Osteoblast (primary cell): ENCODE measurements at regions not wholly inside any gene's neighbourhood (a gene's known extent, or its start where the extent isn't known, plus 50 kb on each side); places are given as distances from the start of the nearest gene placed in this dataset.

Experiments used
- DNase-seq: peaks from one replicate; pipeline ENCODE4 v3.0.0; 2011; ENCODE audit warnings: low spot score, mixed read lengths; ENCODE audit not compliant: insufficient read length; ENCODE audit errors: missing footprints
- H2AFZ ChIP-seq: 2 replicates; pipeline ENCODE4 v1.6.0; 2011; ENCODE audit warnings: mild to moderate bottlenecking, low read length
- H3K27ac ChIP-seq: 2 replicates; pipeline ENCODE4 v1.5.1; 2011; ENCODE audit warnings: mild to moderate bottlenecking, low read depth, low read length, moderate library complexity
- H3K27me3 ChIP-seq: 2 replicates; pipeline ENCODE4 v1.6.0; 2012; ENCODE audit warnings: mild to moderate bottlenecking, control low read depth, inconsistent platforms, low read length, moderate library complexity; ENCODE audit not compliant: insufficient read depth
- H3K36me3 ChIP-seq: 2 replicates; pipeline ENCODE4 v1.5.1; 2011; ENCODE audit warnings: mild to moderate bottlenecking, low read length, control low read depth, moderate library complexity; ENCODE audit not compliant: insufficient read depth
- H3K4me1 ChIP-seq: 2 replicates; pipeline ENCODE4 v1.5.1; 2011; ENCODE audit warnings: mild to moderate bottlenecking, low read length, control low read depth, moderate library complexity; ENCODE audit not compliant: insufficient read depth
- H3K4me2 ChIP-seq: 2 replicates; pipeline ENCODE4 v1.6.0; 2011; ENCODE audit warnings: mild to moderate bottlenecking, low read length; ENCODE audit not compliant: insufficient read depth
- H3K4me3 ChIP-seq: fragments of 200-600 bp; sonication (generic); 3 replicates; pipeline ENCODE4 v1.5.1; 2012; ENCODE audit warnings: mild to moderate bottlenecking, low read length, inconsistent platforms; ENCODE audit not compliant: insufficient read depth
- H3K79me2 ChIP-seq: 2 replicates; pipeline ENCODE4 v1.6.0; 2012; ENCODE audit warnings: mild to moderate bottlenecking, low read length, control low read depth, inconsistent platforms; ENCODE audit not compliant: insufficient read depth
- H3K9me3 ChIP-seq: 2 replicates; pipeline ENCODE4 v1.5.1; 2011; ENCODE audit warnings: low read depth, low read length, control low read depth
- H4K20me1 ChIP-seq: 2 replicates; pipeline ENCODE4 v1.6.0; 2012; ENCODE audit warnings: mild to moderate bottlenecking, low read length, control low read depth; ENCODE audit not compliant: insufficient read depth
- CTCF ChIP-seq: IDR thresholded peaks from 2 replicates; pipeline ENCODE4 v1.5.1; 2011; ENCODE audit warnings: mild to moderate bottlenecking, low read depth, low read length, moderate library complexity; ENCODE audit errors: extremely low read depth

DNA sequence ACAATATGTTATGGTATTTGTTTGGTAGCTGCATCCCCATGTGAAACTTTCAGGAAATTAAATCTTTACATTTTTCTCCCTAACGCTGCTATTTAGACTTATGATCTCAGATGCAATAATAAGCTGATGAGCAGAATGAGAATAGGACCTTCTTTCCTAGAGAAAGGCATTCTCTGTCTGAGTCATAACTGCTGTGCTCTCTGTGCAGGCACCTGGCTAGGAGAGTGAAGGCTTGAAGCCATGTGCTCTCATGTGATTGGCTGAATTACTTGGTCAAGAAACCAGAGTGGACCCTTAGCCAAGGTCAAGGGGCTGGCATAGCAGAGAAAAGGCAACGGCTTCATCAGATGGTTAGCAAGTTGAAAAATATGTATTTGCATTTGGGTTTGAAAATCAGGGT is 185.0 kb downstream of the ADAMTS15 start:
- no peak overlapping the region for H3K27ac ChIP-seq
- no peak for DNase-seq
- no peak for TF ChIP-seq CTCF
- H3K4me1 ChIP-seq = peaks cover 49% of the 10 kb centered on the region
- H3K79me2 ChIP-seq = no peaks in the 10 kb centered on the region
- no peaks in the 10 kb centered on the region for H4K20me1 ChIP-seq
- no peak overlapping the region for H2AFZ ChIP-seq
- H3K9me3 ChIP-seq = no peaks in the 10 kb centered on the region
- no peak overlapping the region for H3K4me2 ChIP-seq
- H3K27me3 ChIP-seq = no peaks in the 10 kb centered on the region
- H3K36me3 ChIP-seq = no peaks in the 10 kb centered on the region
- no peak overlapping the region for H3K4me3 ChIP-seq

DNA sequence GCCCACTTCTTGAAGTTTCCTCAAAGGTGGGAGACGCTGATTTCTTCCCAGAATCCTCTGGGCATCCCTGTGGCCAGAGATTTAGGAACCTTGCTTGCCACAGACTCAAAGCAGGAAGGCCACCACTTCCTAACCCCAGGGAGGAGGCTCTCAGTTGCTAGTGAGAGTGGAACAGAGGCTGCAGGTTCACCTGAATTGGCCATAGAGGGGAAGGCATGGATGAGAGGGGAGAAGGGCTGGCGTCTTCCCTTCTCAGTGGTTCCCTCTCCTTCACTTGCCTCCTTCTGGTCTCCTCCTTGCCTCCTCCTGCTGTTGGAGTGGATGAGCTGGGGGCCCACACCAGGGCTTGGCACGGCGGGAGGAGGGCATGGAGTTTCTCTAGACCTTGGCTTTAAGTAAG is 185.7 kb downstream of the ADAMTS15 start:
- DNase-seq = no peak
- H3K27me3 ChIP-seq = no peaks in the 10 kb centered on the region
- no peak overlapping the region for H3K4me3 ChIP-seq
- H3K79me2 ChIP-seq = no peaks in the 10 kb centered on the region
- no peak overlapping the region for H2AFZ ChIP-seq
- no peaks in the 10 kb centered on the region for H3K9me3 ChIP-seq
- H4K20me1 ChIP-seq = no peaks in the 10 kb centered on the region
- H3K4me2 ChIP-seq = no peak overlapping the region
- H3K4me1 ChIP-seq = peaks cover 49% of the 10 kb centered on the region
- H3K27ac ChIP-seq = no peak overlapping the region
- no peaks in the 10 kb centered on the region for H3K36me3 ChIP-seq
- TF ChIP-seq CTCF = no peak

- no peaks in the 10 kb centered on the region for H3K36me3 ChIP-seq
- no peaks in the 10 kb centered on the region for H3K9me3 ChIP-seq
- DNase-seq = no peak
- peak overlapping the region; percentile 33 for H3K4me2 ChIP-seq
- peak overlapping the region; percentile 59 for H3K27ac ChIP-seq
- H3K79me2 ChIP-seq = no peaks in the 10 kb centered on the region
- no peaks in the 10 kb centered on the region for H3K27me3 ChIP-seq
- no peaks in the 10 kb centered on the region for H4K20me1 ChIP-seq
- no peak for TF ChIP-seq CTCF
- H3K4me3 ChIP-seq = no peak overlapping the region
- peaks cover 49% of the 10 kb centered on the region for H3K4me1 ChIP-seq
- peak overlapping the region; percentile 71 for H2AFZ ChIP-seq
These were observed 186.6 kb downstream of the ADAMTS15 start for GRCh38 chr11:130634961-130635473.

DNA sequence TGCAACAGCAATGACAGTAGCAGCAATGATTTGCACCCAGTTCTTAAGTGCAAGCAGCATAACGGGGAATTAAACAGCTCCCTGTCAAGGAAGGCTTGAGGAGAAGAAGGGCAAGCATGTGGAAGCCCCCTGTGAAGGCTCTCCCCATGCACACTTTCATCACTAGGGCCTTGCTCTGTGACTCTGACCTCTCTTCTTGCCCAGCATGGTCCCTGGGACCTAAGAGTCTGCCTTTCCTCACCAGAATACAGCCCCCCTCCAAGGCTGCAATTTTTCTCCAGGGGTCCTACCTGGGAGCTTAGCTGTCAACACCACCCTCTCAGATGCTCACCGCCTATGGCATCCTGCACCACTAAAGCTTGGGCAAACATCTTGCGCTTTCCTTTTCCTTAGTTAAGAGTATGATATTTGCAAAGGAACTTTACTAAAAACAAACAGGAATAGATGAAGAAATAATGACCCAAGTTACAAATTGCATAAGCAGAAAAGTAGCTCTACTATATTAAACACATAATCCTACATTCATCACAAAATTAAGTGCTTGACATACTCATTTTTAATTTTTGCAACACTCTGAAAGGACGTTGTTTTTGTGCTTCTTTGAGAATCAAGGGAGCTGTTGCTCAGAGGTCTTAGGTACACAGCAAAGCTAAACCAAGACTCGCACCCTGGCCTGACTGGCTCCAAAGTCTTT is 187.6 kb downstream of the ADAMTS15 start:
- Histone ChIP-seq H2AFZ (no peak overlapping the region), H3K27me3 (no peaks in the 10 kb centered on the region), H3K4me1 (peaks cover 42% of the 10 kb centered on the region), H3K36me3 (no peaks in the 10 kb centered on the region), H4K20me1 (no peaks in the 10 kb centered on the region), H3K79me2 (no peaks in the 10 kb centered on the region), H3K9me3 (no peaks in the 10 kb centered on the region), H3K4me2 (no peak overlapping the region), H3K27ac (peak overlapping the region; percentile 61), H3K4me3 (no peak overlapping the region)
- DNase-seq = no peak
- TF ChIP-seq CTCF = no peak
